ENCODE measurements at regions not wholly inside any gene's neighbourhood (a gene's known extent, or its start where the extent isn't known, plus 50 kb on each side); places are given as distances from the start of the nearest gene placed in this dataset.
A peak's percentile ranks its signal among the peaks of the same experiment; 100 is the strongest.

DNA sequence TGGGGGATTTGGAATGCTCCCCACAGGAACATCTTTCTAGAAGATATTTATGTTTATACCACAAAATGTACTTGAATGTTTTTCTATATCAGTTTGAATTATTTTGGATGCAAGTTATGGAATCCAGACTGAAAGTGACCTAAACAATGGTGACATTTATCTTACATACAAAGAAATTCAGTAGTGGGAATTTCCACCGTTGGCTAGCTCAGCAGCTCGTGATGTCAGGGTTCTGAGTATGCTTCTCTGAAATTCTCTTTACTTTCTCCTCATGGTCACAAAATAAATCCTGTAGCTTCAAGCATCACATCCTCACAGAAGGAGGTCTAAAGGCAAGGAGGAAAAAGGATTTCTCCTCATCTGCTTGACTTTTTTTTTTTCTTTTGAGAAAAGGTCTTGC is 105.3 kb downstream of the AKAIN1 start:
- DNase-seq (ENCODE audit: low read depth), result no peak
- no peak overlapping the region for H3K4me3 ChIP-seq (ENCODE audit: control insufficient read depth, low read depth, low read length)
- TF ChIP-seq, protein P1, sequence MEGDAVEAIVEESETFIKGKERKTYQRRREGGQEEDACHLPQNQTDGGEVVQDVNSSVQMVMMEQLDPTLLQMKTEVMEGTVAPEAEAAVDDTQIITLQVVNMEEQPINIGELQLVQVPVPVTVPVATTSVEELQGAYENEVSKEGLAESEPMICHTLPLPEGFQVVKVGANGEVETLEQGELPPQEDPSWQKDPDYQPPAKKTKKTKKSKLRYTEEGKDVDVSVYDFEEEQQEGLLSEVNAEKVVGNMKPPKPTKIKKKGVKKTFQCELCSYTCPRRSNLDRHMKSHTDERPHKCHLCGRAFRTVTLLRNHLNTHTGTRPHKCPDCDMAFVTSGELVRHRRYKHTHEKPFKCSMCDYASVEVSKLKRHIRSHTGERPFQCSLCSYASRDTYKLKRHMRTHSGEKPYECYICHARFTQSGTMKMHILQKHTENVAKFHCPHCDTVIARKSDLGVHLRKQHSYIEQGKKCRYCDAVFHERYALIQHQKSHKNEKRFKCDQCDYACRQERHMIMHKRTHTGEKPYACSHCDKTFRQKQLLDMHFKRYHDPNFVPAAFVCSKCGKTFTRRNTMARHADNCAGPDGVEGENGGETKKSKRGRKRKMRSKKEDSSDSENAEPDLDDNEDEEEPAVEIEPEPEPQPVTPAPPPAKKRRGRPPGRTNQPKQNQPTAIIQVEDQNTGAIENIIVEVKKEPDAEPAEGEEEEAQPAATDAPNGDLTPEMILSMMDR (IDR thresholded peaks at IDR 0.05; ENCODE audit: control insufficient read depth, insufficient read depth, low read depth, low read length, missing control alignments), result no peak

GRCh38 chr18:5075297-5075696 is 121.8 kb downstream of the AKAIN1 start:
- no peak for DNase-seq (ENCODE audit: low read depth)
- TF ChIP-seq, protein P1 (IDR thresholded peaks at IDR 0.05; ENCODE audit: control insufficient read depth, insufficient read depth, low read depth, low read length, missing control alignments), result no peak
- no peak overlapping the region for H3K4me3 ChIP-seq (ENCODE audit: control insufficient read depth, low read depth, low read length)

DNA sequence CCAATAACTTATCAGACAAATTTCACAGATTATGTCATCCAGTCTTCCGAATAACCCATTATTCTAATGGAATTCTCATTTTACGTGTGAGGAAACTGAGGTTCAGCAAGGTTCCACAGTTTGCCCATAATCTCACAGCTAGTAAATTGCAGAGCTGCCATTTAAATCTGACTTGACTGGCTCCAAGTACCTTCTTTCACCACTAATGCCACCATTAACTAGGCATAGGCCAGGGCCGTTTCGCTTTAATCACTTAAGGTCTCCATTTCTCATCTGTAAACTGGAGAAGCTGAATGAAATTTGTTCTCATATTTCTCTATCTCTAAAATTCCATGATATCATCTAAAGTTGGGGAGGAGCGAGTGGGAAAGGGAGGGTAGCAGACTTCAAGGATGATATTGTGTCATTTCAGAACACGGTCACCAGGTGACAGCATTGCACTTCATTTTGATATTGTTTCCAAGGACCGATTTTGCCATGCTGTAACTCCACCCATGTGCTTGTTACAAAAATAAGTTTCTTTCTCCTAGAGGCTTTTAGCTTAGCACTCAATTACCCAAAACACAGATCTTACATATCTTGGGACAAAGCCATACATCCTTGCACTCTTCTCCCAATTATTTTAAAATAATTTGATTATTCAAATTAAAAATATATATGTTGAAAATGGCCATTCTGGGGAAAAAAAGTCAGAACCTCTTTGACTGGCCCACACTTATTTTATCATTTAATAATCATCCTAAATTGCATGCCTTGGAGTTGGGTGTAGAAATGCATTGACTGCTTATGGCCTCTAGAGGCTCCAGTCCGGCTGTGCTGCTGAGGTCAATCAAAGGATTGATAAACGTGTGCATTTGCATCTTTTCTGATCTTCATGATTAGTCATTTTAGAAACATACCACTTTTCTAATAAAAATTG is 123.8 kb downstream of the AKAIN1 start:
- no peak for DNase-seq (ENCODE audit: low read depth)
- TF ChIP-seq, protein P1 (IDR thresholded peaks at IDR 0.05; ENCODE audit: control insufficient read depth, insufficient read depth, low read depth, low read length, missing control alignments), result peak; percentile 10
- H3K4me3 ChIP-seq (ENCODE audit: control insufficient read depth, low read depth, low read length), result no peak overlapping the region

DNA sequence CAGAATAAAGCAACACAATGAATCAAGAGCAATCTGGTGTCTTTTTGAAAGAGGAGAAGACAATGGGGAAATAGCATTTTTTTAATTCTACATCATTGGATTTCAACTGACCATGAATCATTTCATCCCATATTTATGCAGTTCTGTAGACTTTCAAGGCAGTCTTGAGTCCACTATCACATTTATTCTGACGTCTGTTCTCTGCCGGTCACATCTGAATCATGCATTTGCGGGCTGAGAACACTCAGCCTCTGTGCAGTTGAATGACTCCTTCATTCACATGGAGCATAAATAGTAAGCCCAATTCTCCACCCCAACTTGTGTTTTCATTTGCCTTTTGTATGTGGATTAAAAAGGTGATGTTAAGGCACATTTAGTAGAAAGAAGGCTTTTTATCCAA is 128.2 kb downstream of the AKAIN1 start:
- TF ChIP-seq, protein P1 (IDR thresholded peaks at IDR 0.05; ENCODE audit: control insufficient read depth, insufficient read depth, low read depth, low read length, missing control alignments), result no peak
- DNase-seq (ENCODE audit: low read depth), result no peak
- H3K4me3 ChIP-seq (ENCODE audit: control insufficient read depth, low read depth, low read length), result no peak overlapping the region

GRCh38 chr18:5066380-5066977 is 130.6 kb downstream of the AKAIN1 start:
- no peak for DNase-seq (ENCODE audit: low read depth)
- H3K4me3 ChIP-seq (ENCODE audit: control insufficient read depth, low read depth, low read length), result no peak overlapping the region
- TF ChIP-seq, protein P1 (IDR thresholded peaks at IDR 0.05; ENCODE audit: control insufficient read depth, insufficient read depth, low read depth, low read length, missing control alignments), result no peak

DNA sequence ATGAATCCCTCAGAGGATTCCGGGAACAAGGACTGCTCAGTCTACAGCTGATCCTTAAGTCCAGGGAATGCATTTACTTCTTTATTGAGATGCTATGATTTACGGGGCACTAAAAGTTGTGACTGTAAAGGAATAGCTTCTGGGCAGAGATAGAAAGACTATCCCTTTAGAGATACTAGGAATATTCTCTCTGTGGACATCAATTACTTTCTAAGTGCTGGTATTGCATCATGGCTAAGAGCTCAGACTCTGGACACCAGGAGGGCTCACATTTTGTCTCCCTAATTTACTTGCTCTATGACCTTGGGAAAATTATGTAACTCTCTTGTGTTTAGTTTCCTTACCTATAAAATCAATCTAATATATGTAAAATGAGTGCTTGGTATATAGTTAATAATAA is 131.4 kb downstream of the AKAIN1 start:
- no peak for DNase-seq (ENCODE audit: low read depth)
- TF ChIP-seq, protein P1 (IDR thresholded peaks at IDR 0.05; ENCODE audit: control insufficient read depth, insufficient read depth, low read depth, low read length, missing control alignments), result no peak

More for the DNA sequence above, 131.4 kb downstream of the AKAIN1 start:
- H3K4me3 ChIP-seq (ENCODE audit: control insufficient read depth, low read depth, low read length), result no peak overlapping the region
